Muscle of leg (tissue), 3 donors: ENCODE measurements at regions not wholly inside any gene's neighbourhood (a gene's known extent, or its start where the extent isn't known, plus 50 kb on each side); places are given as distances from the start of the nearest gene placed in this dataset.

ENCODE experiments used
- DNase-seq: peaks from one replicate; pipeline ENCODE4 v3.0.0; 2013
- H3K27ac ChIP-seq: one replicate; pipeline ENCODE4 v1.5.1; 2013; ENCODE audit warnings: mild to moderate bottlenecking, low read length, control low read depth
- H3K27me3 ChIP-seq: one replicate; pipeline ENCODE4 v1.6.1; 2013; ENCODE audit warnings: low read length; ENCODE audit not compliant: control insufficient read depth, insufficient read depth
- H3K36me3 ChIP-seq: one replicate; pipeline ENCODE4 v1.6.1; 2013; ENCODE audit warnings: low read length; ENCODE audit not compliant: control insufficient read depth, insufficient read depth
- H3K4me1 ChIP-seq: one replicate; pipeline ENCODE4 v1.6.1; 2013; ENCODE audit warnings: low read length; ENCODE audit not compliant: control insufficient read depth, insufficient read depth
- H3K4me3 ChIP-seq: one replicate; pipeline ENCODE4 v1.5.1; 2013; ENCODE audit warnings: low read length, control low read depth
- H3K9me3 ChIP-seq: replicated peaks from 2 replicates; pipeline ENCODE4 v1.6.1; 2013; ENCODE audit warnings: low read depth, low read length; ENCODE audit not compliant: control insufficient read depth
- WGBS: methylation state at CpG from one replicate; pipeline ENCODE4 v1.1.5; 2013; ENCODE audit warnings: missing lambda C conversion rate; ENCODE audit not compliant: insufficient coverage; 5-methylcytosine and 5-hydroxymethylcytosine counted together

DNA sequence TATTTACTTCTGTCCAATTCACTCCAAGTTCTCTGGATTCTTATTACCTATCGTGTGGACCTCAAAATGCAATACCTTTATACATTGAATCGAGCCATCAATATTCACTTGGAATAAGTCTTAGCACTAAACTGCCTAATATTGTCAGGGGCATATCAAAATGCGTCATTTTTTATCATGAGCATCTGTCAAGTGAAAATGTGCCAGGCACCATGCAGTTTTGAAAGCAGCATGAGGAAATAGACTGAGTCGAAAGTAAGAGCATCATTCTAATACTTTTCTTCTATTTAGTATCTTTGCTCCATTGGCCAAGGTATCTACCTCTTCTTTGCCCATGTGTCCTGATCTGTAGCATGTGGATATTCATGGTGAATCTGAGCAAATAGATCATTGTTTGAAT is 1193.4 kb downstream of the CDH11 start:
- Histone ChIP-seq H3K27me3 (no peaks in the 10 kb centered on the region), H3K4me3 (no peak overlapping the region), H3K27ac (no peak overlapping the region), H3K4me1 (no peaks in the 10 kb centered on the region), H3K36me3 (no peaks in the 10 kb centered on the region), H3K9me3 (no peaks in the 10 kb centered on the region)
- 77% methylated on average over 2 of the region's 4 CpGs for WGBS
- no peak for DNase-seq

DNA sequence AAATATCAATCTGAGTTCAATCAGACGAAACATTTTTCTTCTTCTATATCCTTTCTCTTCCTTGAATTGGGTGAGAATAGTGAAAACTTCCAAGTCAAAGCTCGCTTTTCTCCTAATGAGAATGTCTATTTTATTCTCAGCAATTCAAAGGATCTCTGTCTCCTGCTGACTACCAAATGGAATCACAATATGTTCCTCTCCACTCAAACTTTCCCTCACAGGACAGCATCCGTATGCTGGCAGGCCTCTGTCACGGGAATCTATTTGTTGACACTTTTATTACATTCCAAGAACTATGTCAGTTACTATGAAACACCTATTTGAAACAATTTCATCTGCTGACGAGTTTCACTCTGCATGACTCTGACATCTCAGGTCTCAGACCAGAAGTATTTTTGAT is 1196.6 kb downstream of the CDH11 start:
- Histone ChIP-seq H3K36me3 (no peaks in the 10 kb centered on the region), H3K4me1 (no peaks in the 10 kb centered on the region), H3K4me3 (no peak overlapping the region), H3K27me3 (no peaks in the 10 kb centered on the region), H3K9me3 (no peaks in the 10 kb centered on the region), H3K27ac (no peak overlapping the region)
- DNase-seq: no peak
- WGBS: 63% methylated on average over 2 of the region's 5 CpGs

DNA sequence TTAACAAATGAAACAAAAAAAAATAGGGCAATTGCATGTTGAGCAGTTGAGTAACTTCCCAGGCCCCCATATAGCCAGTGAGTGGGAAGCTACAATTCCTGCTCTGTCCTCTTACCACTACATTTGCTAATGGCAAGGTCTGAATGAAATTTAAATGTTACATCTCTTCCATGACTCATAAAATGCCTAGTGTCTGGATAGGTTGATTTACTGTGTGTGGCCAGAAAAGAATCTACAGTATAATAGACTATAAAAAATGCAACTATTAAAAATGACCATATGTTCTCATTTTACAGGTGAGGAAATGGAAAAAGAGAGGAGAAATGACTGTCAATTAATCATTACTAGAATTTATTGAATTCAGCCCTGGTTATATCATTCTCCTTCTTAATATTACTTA is 1199.3 kb downstream of the CDH11 start:
- no peak overlapping the region for H3K27ac ChIP-seq
- DNase-seq: peak; percentile 10

DNA sequence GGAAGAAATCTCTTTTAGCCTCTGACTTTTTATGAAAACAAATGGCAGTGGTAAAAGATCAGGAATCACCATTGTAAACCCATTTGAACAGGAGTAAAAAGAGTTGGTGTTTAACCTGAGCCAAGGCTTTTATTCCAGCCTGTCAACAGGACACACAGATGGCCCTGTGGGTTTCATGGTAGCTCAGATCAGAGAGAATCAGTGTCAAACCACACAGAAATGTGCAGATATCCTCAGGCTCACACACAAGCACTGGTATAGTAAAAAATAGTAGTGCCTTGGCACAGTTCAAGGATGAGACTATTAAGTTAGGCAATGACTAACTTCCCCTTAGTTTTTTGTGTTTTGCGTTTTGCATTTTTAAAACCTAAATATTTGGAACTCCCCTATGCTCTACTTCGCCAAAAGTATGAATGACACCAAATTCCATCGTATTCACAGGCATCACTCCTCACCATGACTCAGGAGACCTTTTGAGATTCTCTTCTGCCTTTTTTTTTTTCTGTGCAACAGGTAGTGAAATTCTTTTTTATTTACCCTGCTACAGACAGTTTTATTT is 1200.0 kb downstream of the CDH11 start:
- peaks cover 4% of the 10 kb centered on the region for H3K9me3 ChIP-seq
- no CpG with 5 or more reads among the region's 3 CpGs for WGBS
- no peaks in the 10 kb centered on the region for H3K36me3 ChIP-seq
- no peaks in the 10 kb centered on the region for H3K4me1 ChIP-seq
- no peaks in the 10 kb centered on the region for H3K27me3 ChIP-seq
- no peak overlapping the region for H3K27ac ChIP-seq
- no peak for DNase-seq
- H3K4me3 ChIP-seq: no peak overlapping the region

More for the DNA sequence above, 1199.3 kb downstream of the CDH11 start:
- Histone ChIP-seq H3K27me3 (no peaks in the 10 kb centered on the region), H3K36me3 (no peaks in the 10 kb centered on the region), H3K4me3 (no peak overlapping the region), H3K4me1 (no peaks in the 10 kb centered on the region), H3K9me3 (peaks cover 4% of the 10 kb centered on the region)

DNA sequence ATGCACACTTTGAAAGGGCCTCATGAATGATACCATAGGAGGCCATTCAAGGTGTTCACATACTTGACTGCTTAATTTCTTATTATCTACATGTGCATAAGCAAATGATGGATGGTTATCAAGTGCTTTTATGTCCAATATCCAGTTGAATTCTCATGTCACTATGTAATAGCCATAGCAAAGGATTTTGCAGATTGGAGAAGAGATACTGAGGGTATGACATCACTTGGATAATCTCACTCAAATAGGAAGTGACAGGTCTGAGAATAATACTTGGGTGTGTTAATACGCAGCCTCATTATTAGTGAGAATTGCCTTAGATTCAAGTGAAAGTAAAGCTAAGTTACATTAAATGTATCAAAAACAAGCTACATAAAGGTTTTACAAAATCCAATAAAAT is 1208.6 kb downstream of the CDH11 start:
- H3K9me3 ChIP-seq: no peaks in the 10 kb centered on the region
- no peak overlapping the region for H3K27ac ChIP-seq
- H3K27me3 ChIP-seq: no peaks in the 10 kb centered on the region
- H3K36me3 ChIP-seq: no peaks in the 10 kb centered on the region
- no peak overlapping the region for H3K4me3 ChIP-seq
- H3K4me1 ChIP-seq: no peaks in the 10 kb centered on the region
- no CpG with 5 or more reads among the region's 1 CpG for WGBS
- no peak for DNase-seq

DNA sequence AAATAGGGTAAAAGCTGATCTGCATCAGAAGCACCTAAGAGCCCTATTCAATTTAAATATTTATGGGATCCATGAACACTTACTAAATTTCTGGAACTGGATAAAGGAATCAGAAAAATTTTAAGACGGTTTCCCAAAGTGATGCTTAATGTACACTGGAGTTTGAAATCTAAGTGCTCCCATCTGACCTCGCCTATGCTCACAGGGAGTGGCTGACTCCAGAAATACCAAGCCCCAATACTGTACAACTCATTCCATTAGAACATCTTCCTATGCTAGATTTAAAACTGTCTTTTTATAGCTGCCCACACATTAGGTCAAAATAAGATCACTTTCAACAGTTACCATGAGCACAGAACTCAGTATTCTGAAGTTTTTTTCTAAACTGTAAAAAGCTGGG is 1214.6 kb downstream of the CDH11 start:
- DNase-seq: no peak

DNA sequence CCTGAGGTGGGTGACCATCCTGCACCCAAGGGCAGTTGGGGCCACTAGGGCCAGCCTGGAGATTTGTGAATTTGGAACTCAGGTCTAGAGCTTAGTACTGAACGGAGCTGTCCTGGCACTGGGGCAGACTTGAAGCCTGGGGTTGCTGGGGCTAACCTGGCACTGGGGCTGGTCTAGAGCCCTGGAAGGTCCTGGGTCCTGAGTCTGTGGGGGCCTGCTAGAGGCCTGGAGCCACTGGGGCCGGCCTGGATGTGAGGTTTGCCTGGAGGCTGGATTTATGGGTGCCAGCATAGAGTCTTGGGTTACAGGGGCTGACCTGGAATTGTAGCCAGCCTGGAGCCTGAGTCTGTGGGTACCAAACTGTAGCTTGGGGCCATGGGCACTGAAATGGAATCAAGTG is 1216.9 kb downstream of the CDH11 start:
- H3K9me3 ChIP-seq: no peaks in the 10 kb centered on the region
- H3K4me1 ChIP-seq: no peaks in the 10 kb centered on the region
- WGBS: 100% methylated on average over 2 of the region's 2 CpGs
- no peaks in the 10 kb centered on the region for H3K27me3 ChIP-seq
- no peaks in the 10 kb centered on the region for H3K36me3 ChIP-seq
- no peak for DNase-seq
- H3K4me3 ChIP-seq: no peak overlapping the region
- no peak overlapping the region for H3K27ac ChIP-seq

More for the DNA sequence above, 1214.6 kb downstream of the CDH11 start:
- Histone ChIP-seq H3K27me3 (no peaks in the 10 kb centered on the region), H3K27ac (no peak overlapping the region), H3K4me1 (no peaks in the 10 kb centered on the region), H3K9me3 (no peaks in the 10 kb centered on the region), H3K36me3 (no peaks in the 10 kb centered on the region), H3K4me3 (no peak overlapping the region)
- 89% methylated on average over 1 of the region's 2 CpGs for whole genome bisulfite sequencing

DNA sequence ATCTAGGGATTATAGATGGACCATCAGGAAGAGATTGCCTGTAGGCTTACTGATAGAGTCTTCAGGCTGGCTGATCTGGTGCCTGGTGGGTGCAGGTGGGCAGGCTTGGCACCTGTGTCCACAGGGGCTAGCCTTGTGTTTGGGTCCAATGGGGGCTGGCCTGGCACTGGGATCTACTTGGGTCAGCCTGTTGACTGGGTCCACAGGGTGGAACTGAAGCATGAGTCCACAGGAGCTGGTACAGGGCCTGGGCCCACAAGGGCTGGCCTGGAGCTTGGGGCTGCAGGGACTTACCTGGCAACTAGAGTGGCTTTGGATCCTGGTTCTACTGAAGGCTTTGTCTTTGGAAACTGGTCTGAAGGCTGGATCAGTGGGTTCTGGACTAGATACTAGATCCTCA is 1217.7 kb downstream of the CDH11 start:
- H3K27ac ChIP-seq: no peak overlapping the region
- no peaks in the 10 kb centered on the region for H3K27me3 ChIP-seq
- H3K4me3 ChIP-seq: no peak overlapping the region
- no peaks in the 10 kb centered on the region for H3K9me3 ChIP-seq
- no peaks in the 10 kb centered on the region for H3K36me3 ChIP-seq
- H3K4me1 ChIP-seq: no peaks in the 10 kb centered on the region
- DNase-seq: no peak

DNA sequence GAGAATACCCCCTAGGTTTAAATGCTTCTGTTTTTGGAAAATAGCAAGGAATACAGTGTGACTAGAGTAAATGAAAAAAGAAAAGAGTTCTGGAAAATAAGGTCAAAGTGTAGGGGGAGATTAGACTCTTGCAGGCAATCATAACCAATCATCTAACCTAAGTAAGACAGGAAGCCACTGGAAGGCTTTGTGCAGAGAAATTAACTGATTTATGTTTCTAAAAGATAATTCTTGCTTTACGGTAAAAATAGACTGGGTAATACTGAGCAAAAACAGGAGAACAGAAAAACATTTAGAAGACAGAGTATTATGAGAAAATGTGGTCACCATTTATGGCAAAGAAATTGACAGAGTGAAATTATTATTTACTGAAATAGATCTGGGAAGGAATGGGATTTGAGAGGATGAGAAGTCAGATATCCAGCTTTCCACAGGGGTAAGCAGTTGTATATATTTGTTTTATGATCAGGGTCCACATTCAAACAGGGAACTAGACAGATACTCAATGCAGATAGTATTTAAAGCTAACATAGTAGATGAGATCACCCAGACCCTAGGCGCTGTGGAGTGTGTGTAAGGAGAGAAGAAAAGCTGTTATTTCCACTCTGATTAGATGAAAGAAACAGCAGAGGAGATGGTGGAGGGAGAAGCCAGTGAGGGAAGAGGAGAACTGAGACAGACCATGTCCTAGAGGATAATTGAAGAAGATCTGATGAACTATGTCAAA is 1225.3 kb downstream of the CDH11 start:
- WGBS: 68% methylated on average over 2 of the region's 2 CpGs
- Histone ChIP-seq H3K27me3 (no peaks in the 10 kb centered on the region), H3K27ac (no peak overlapping the region), H3K4me1 (no peaks in the 10 kb centered on the region), H3K4me3 (no peak overlapping the region), H3K9me3 (no peaks in the 10 kb centered on the region), H3K36me3 (no peaks in the 10 kb centered on the region)
- no peak for DNase-seq

DNA sequence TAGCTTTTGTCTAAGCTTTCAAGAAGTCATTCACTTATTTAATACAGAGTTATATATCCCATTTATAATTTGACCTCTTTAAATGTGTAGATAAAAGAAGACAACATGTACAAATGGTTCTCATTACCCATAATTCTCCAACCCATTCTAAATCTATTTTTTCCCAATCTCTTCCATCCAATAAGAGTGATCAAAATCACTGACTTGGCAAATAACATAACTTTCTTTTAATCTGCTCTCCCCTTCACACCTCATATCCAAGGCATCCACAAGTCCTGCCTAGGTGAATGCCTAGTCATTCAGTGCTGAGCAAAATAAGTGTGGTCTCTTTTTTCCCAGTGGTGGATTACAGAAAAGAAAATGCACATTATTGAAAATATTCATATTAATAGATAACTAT is 1231.1 kb downstream of the CDH11 start:
- no peak for DNase-seq
- Histone ChIP-seq H3K27ac (no peak overlapping the region), H3K4me3 (no peak overlapping the region), H3K4me1 (no peaks in the 10 kb centered on the region), H3K27me3 (no peaks in the 10 kb centered on the region), H3K36me3 (no peaks in the 10 kb centered on the region), H3K9me3 (no peaks in the 10 kb centered on the region)

DNA sequence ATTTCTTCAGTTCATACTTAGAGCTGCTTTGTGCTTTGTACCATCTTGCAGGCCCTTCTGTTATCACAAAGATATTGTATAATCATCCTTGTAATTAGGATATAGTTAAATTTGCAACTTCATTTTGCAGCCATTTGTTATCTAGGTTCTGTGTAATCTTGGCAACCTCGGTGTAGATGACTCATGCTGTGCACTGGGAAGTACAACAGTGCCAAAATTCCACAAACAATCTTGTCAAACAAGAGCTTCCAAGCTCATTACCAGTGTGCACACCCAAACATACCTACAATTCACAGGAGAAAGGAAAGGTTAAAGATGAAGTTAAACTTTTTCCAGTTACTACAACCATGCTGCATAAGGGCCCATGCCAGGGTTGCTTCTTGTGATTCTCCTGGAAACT is 1231.8 kb downstream of the CDH11 start:
- no peak overlapping the region for H3K27ac ChIP-seq
- no CpG with 5 or more reads among the region's 1 CpG for WGBS
- peak; percentile 69 for DNase-seq
- no peaks in the 10 kb centered on the region for H3K27me3 ChIP-seq
- no peaks in the 10 kb centered on the region for H3K36me3 ChIP-seq
- no peaks in the 10 kb centered on the region for H3K9me3 ChIP-seq
- H3K4me3 ChIP-seq: no peak overlapping the region
- no peaks in the 10 kb centered on the region for H3K4me1 ChIP-seq
